ENCODE measurements at regions not wholly inside any gene's neighbourhood (a gene's known extent, or its start where the extent isn't known, plus 50 kb on each side); places are given as distances from the start of the nearest gene placed in this dataset.

GRCh38 chr2:150567771-150568301, 80.4 kb upstream of the RND3 start:
- Histone ChIP-seq H3F3A (ENCODE audit: control insufficient read depth, insufficient read depth) (no peaks in the 10 kb centered on the region), H3K9me3 (ENCODE audit: control insufficient read depth, insufficient read depth, low read length) (no peaks in the 10 kb centered on the region), H4K20me1 (ENCODE audit: control insufficient read depth, insufficient read depth, low read depth, low read length) (no peaks in the 10 kb centered on the region), H3K79me2 (ENCODE audit: control insufficient read depth, low read length) (no peaks in the 10 kb centered on the region), H3K36me3 (ENCODE audit: control insufficient read depth, low read length) (no peaks in the 10 kb centered on the region), H3K4me2 (ENCODE audit: low read length) (no peak overlapping the region), H3K27ac (ENCODE audit: low read depth, low read length) (no peak overlapping the region), H3K4me3 (ENCODE audit: low read length) (no peak overlapping the region), H3K9me2 (replicated peaks; ENCODE audit: control insufficient read depth, low read length) (no peaks in the 10 kb centered on the region), H3K4me1 (ENCODE audit: control insufficient read depth, low read length) (no peaks in the 10 kb centered on the region), H3K27me3 (ENCODE audit: control insufficient read depth, low read length) (no peaks in the 10 kb centered on the region)
- no peak for TF ChIP-seq CTCF (IDR thresholded peaks at IDR 0.05; ENCODE audit: low read depth, low read length, poor library complexity, severe bottlenecking)
- TF ChIP-seq EZH2phosphoT487 (IDR thresholded peaks at IDR 0.05; ENCODE audit: borderline replicate concordance, low read length), result no peak

DNA sequence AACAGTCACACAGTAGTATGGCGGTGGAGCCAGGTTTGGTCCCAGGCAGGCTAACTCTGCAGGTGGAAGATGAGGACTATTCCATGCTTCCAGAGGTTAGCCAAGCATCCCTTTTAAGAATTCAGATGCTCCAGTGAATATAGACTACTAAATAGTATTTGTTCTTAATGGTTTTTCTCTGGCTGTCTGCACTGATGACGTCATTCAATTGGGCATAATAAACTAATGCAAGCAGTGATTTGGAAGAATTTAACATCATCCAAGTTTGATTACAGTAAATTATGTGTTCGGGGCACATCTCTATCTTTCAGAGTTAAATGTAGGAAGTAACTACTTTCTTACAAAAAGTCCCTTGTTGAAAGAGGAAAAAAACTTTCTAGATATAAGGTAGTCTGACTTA, 78.8 kb upstream of the RND3 start:
- Histone ChIP-seq H3K79me2 (ENCODE audit: control insufficient read depth, low read length) (no peaks in the 10 kb centered on the region), H3K9me2 (replicated peaks; ENCODE audit: control insufficient read depth, low read length) (no peaks in the 10 kb centered on the region), H3K4me2 (ENCODE audit: low read length) (no peak overlapping the region), H3F3A (ENCODE audit: control insufficient read depth, insufficient read depth) (no peaks in the 10 kb centered on the region), H3K4me3 (ENCODE audit: low read length) (no peak overlapping the region), H4K20me1 (ENCODE audit: control insufficient read depth, insufficient read depth, low read depth, low read length) (no peaks in the 10 kb centered on the region), H3K27ac (ENCODE audit: low read depth, low read length) (no peak overlapping the region), H3K9me3 (ENCODE audit: control insufficient read depth, insufficient read depth, low read length) (no peaks in the 10 kb centered on the region), H3K27me3 (ENCODE audit: control insufficient read depth, low read length) (no peaks in the 10 kb centered on the region), H3K4me1 (ENCODE audit: control insufficient read depth, low read length) (no peaks in the 10 kb centered on the region), H3K36me3 (ENCODE audit: control insufficient read depth, low read length) (no peaks in the 10 kb centered on the region)
- TF ChIP-seq CTCF (IDR thresholded peaks at IDR 0.05; ENCODE audit: low read depth, low read length, poor library complexity, severe bottlenecking) (no peak), EZH2phosphoT487 (IDR thresholded peaks at IDR 0.05; ENCODE audit: borderline replicate concordance, low read length) (no peak)

- no peak for TF ChIP-seq EZH2phosphoT487 (IDR thresholded peaks at IDR 0.05; ENCODE audit: borderline replicate concordance, low read length)
- TF ChIP-seq CTCF (IDR thresholded peaks at IDR 0.05; ENCODE audit: low read depth, low read length, poor library complexity, severe bottlenecking), result no peak
- Histone ChIP-seq H3K4me2 (ENCODE audit: low read length) (no peak overlapping the region), H3K4me3 (ENCODE audit: low read length) (no peak overlapping the region), H3K4me1 (ENCODE audit: control insufficient read depth, low read length) (no peaks in the 10 kb centered on the region), H3K9me3 (ENCODE audit: control insufficient read depth, insufficient read depth, low read length) (no peaks in the 10 kb centered on the region), H3K79me2 (ENCODE audit: control insufficient read depth, low read length) (no peaks in the 10 kb centered on the region), H3K27me3 (ENCODE audit: control insufficient read depth, low read length) (no peaks in the 10 kb centered on the region), H3F3A (ENCODE audit: control insufficient read depth, insufficient read depth) (no peaks in the 10 kb centered on the region), H4K20me1 (ENCODE audit: control insufficient read depth, insufficient read depth, low read depth, low read length) (no peaks in the 10 kb centered on the region), H3K36me3 (ENCODE audit: control insufficient read depth, low read length) (no peaks in the 10 kb centered on the region), H3K9me2 (replicated peaks; ENCODE audit: control insufficient read depth, low read length) (no peaks in the 10 kb centered on the region), H3K27ac (ENCODE audit: low read depth, low read length) (no peak overlapping the region)
Measured at GRCh38 chr2:150561076-150561475, 73.6 kb upstream of the RND3 start.

Measured in DOHH2 (cell line).